OCI-LY1 (cell line): ENCODE measurements at regions not wholly inside any gene's neighbourhood (a gene's known extent, or its start where the extent isn't known, plus 50 kb on each side); places are given as distances from the start of the nearest gene placed in this dataset.
"Not testable (repeated sequence)": the region's sequence is repeated elsewhere in the genome, so short reads cannot be mapped to it uniquely, and the experiment has no call there.

ENCODE experiments used
- H2AFZ ChIP-seq: fragments of 200-600 bp; sonication (generic), shearing (Covaris generic); 2 replicates; pipeline ENCODE4 v1.6.0; 2014; ENCODE audit warnings: antibody characterized with exemption, mild to moderate bottlenecking, low read length
- H3F3A ChIP-seq: fragments of 200-600 bp; sonication (generic), shearing (Covaris generic); 2 replicates; pipeline ENCODE4 v1.6.0; 2014; ENCODE audit warnings: mild to moderate bottlenecking, antibody characterized with exemption, low read length, moderate library complexity; ENCODE audit not compliant: insufficient read depth
- H3K27ac ChIP-seq: fragments of 200-600 bp; sonication (generic); 2 replicates; pipeline ENCODE4 v1.5.1; 2014; ENCODE audit warnings: low read length, mixed run types, mild to moderate bottlenecking, low read depth; ENCODE audit not compliant: poor library complexity, severe bottlenecking
- H3K27me3 ChIP-seq: fragments of 200-600 bp; sonication (generic); 2 replicates; pipeline ENCODE4 v1.6.0; 2014; ENCODE audit warnings: antibody characterized with exemption, mild to moderate bottlenecking, low read length, moderate library complexity; ENCODE audit not compliant: insufficient read depth
- H3K36me3 ChIP-seq: fragments of 200-600 bp; sonication (generic); 2 replicates; pipeline ENCODE4 v1.6.1; 2014; ENCODE audit warnings: mild to moderate bottlenecking, antibody characterized with exemption, low read length, moderate library complexity, mixed read lengths; ENCODE audit not compliant: insufficient read depth
- H3K4me1 ChIP-seq: fragments of 200-600 bp; sonication (generic); 2 replicates; pipeline ENCODE4 v1.5.1; 2014; ENCODE audit warnings: mild to moderate bottlenecking, low read length, moderate library complexity; ENCODE audit not compliant: insufficient read depth, severe bottlenecking
- H3K4me2 ChIP-seq: fragments of 200-600 bp; sonication (generic), shearing (Covaris generic); 2 replicates; pipeline ENCODE4 v1.6.1; 2014; ENCODE audit warnings: low read length
- H3K4me3 ChIP-seq: fragments of 200-600 bp; sonication (generic); 2 replicates; pipeline ENCODE4 v1.5.1; 2014; ENCODE audit warnings: low read length, low read depth, mild to moderate bottlenecking, mixed read lengths; ENCODE audit not compliant: poor library complexity, severe bottlenecking
- H3K79me2 ChIP-seq: fragments of 200-600 bp; shearing (Covaris generic); 2 replicates; pipeline ENCODE4 v1.6.1; 2016; ENCODE audit warnings: mixed run types, low read length, mixed read lengths; ENCODE audit not compliant: insufficient read depth
- H3K9ac ChIP-seq: fragments of 200-600 bp; sonication (generic), shearing (Covaris generic); 2 replicates; pipeline ENCODE4 v1.6.1; 2014; ENCODE audit warnings: mild to moderate bottlenecking, low read length, mixed read lengths
- H3K9me2 ChIP-seq: fragments of 200-600 bp; sonication (generic), shearing (Covaris generic); 2 replicates; pipeline ENCODE4 v1.6.1; 2014; ENCODE audit warnings: low read depth, mild to moderate bottlenecking, low read length, mixed read lengths
- H3K9me3 ChIP-seq: fragments of 200-600 bp; shearing (Covaris generic); 2 replicates; pipeline ENCODE4 v1.6.1; 2014; ENCODE audit warnings: low read length, mixed read lengths
- H4K20me1 ChIP-seq: fragments of 200-600 bp; sonication (generic), shearing (Covaris generic); 2 replicates; pipeline ENCODE4 v1.6.0; 2016; ENCODE audit warnings: mild to moderate bottlenecking, low read length; ENCODE audit not compliant: insufficient read depth
- CTCF ChIP-seq: fragments of 200-600 bp; sonication (generic), shearing (Covaris generic); IDR thresholded peaks from 2 replicates; pipeline ENCODE4 v1.5.1; 2017; ENCODE audit warnings: mild to moderate bottlenecking, antibody characterized with exemption, low read length, moderate library complexity, mixed read lengths
- EZH2 ChIP-seq: fragments of 200-600 bp; sonication (generic), shearing (Covaris generic); IDR thresholded peaks from 2 replicates; pipeline ENCODE4 v1.8.0; 2017; ENCODE audit warnings: borderline replicate concordance, mixed run types, mild to moderate bottlenecking, antibody characterized with exemption, low read length, moderate library complexity, mixed read lengths

- H3K9ac ChIP-seq: no peak overlapping the region
- no peaks in the 10 kb centered on the region for H3K36me3 ChIP-seq
- H3K27ac ChIP-seq: no peak overlapping the region
- no peak overlapping the region for H3K4me2 ChIP-seq
- H3K79me2 ChIP-seq: no peaks in the 10 kb centered on the region
- H2AFZ ChIP-seq: no peak overlapping the region
- H3K9me2 ChIP-seq: no peaks in the 10 kb centered on the region
- no peak overlapping the region for H3K4me3 ChIP-seq
- no peak for TF ChIP-seq CTCF
- TF ChIP-seq EZH2: no peak
- no peaks in the 10 kb centered on the region for H3F3A ChIP-seq
- peaks cover 15% of the 10 kb centered on the region for H3K4me1 ChIP-seq
- H3K9me3 ChIP-seq: no peaks in the 10 kb centered on the region
- no peaks in the 10 kb centered on the region for H3K27me3 ChIP-seq
- H4K20me1 ChIP-seq: no peaks in the 10 kb centered on the region
These were observed 89.5 kb upstream of the MAP3K1 start for GRCh38 chr5:56725711-56726411.

GRCh38 chr5:56724857-56725256, 90.5 kb upstream of the MAP3K1 start:
- not testable (repeated sequence) for H3K9ac ChIP-seq, H3K36me3 ChIP-seq, H3K4me2 ChIP-seq, H3F3A ChIP-seq, H3K79me2 ChIP-seq, H3K4me3 ChIP-seq, H3K9me3 ChIP-seq, H4K20me1 ChIP-seq, H3K9me2 ChIP-seq, H3K27me3 ChIP-seq, H3K27ac ChIP-seq, H2AFZ ChIP-seq
- peaks cover 15% of the 10 kb centered on the region for H3K4me1 ChIP-seq

- Histone ChIP-seq H3K9ac (no peak overlapping the region), H3K27me3 (no peaks in the 10 kb centered on the region), H3K4me3 (no peak overlapping the region), H3F3A (no peaks in the 10 kb centered on the region), H4K20me1 (no peaks in the 10 kb centered on the region), H3K27ac (no peak overlapping the region), H3K79me2 (no peaks in the 10 kb centered on the region), H3K9me2 (no peaks in the 10 kb centered on the region), H3K36me3 (no peaks in the 10 kb centered on the region), H3K4me1 (peaks cover 2% of the 10 kb centered on the region), H3K9me3 (no peaks in the 10 kb centered on the region), H2AFZ (no peak overlapping the region), H3K4me2 (no peak overlapping the region)
- TF ChIP-seq CTCF (no peak), EZH2 (no peak)
These were observed 93.0 kb upstream of the MAP3K1 start for GRCh38 chr5:56722317-56722716.
